ENCODE measurements at regions not wholly inside any gene's neighbourhood (a gene's known extent, or its start where the extent isn't known, plus 50 kb on each side); places are given as distances from the start of the nearest gene placed in this dataset.
"Not testable (repeated sequence)": the region's sequence is repeated elsewhere in the genome, so short reads cannot be mapped to it uniquely, and the experiment has no call there.

- DNase-seq = no peak
These were observed 233.9 kb upstream of the FOXP2 start for GRCh38 chr7:114180556-114181266.

GRCh38 chr7:114175125-114175524 lies 239.5 kb upstream of the FOXP2 start:
- DNase-seq = no peak

- DNase-seq = no peak
These were observed 241.3 kb upstream of the FOXP2 start for GRCh38 chr7:114173170-114173890.

- DNase-seq = not testable (repeated sequence)
These were observed 245.2 kb upstream of the FOXP2 start for GRCh38 chr7:114169389-114169788.

- no peak for DNase-seq
These were observed 242.1 kb upstream of the PPP1R3A start for GRCh38 chr7:114160925-114161324.

- no peak for DNase-seq
These were observed 240.0 kb upstream of the PPP1R3A start for GRCh38 chr7:114158854-114159253.

GRCh38 chr7:114158275-114158674 lies 239.5 kb upstream of the PPP1R3A start:
- DNase-seq = no peak

- no peak for DNase-seq
These were observed 237.4 kb upstream of the PPP1R3A start for GRCh38 chr7:114156178-114156577.

- DNase-seq = no peak
These were observed 236.6 kb upstream of the PPP1R3A start for GRCh38 chr7:114155116-114156110.

- no peak for DNase-seq
These were observed 234.9 kb upstream of the PPP1R3A start for GRCh38 chr7:114153700-114154099.

- no peak for DNase-seq
These were observed 233.6 kb upstream of the PPP1R3A start for GRCh38 chr7:114152314-114152938.

- DNase-seq = no peak
These were observed 233.0 kb upstream of the PPP1R3A start for GRCh38 chr7:114151777-114152176.

GRCh38 chr7:114150689-114151088 lies 231.9 kb upstream of the PPP1R3A start:
- no peak for DNase-seq

- DNase-seq = no peak
These were observed 230.0 kb upstream of the PPP1R3A start for GRCh38 chr7:114148779-114149178.

GRCh38 chr7:114141415-114141814 lies 222.6 kb upstream of the PPP1R3A start:
- no peak for DNase-seq

- no peak for DNase-seq
These were observed 221.8 kb upstream of the PPP1R3A start for GRCh38 chr7:114140561-114140960.

- not testable (repeated sequence) for DNase-seq
These were observed 220.9 kb upstream of the PPP1R3A start for GRCh38 chr7:114139690-114140089.

GRCh38 chr7:114138587-114138986 lies 219.8 kb upstream of the PPP1R3A start:
- DNase-seq = no peak

GRCh38 chr7:114133717-114134116 lies 214.9 kb upstream of the PPP1R3A start:
- DNase-seq = no peak

GRCh38 chr7:114130866-114131265 lies 212.1 kb upstream of the PPP1R3A start:
- no peak for DNase-seq

GRCh38 chr7:114128880-114129279 lies 210.1 kb upstream of the PPP1R3A start:
- no peak for DNase-seq

- DNase-seq = no peak
These were observed 207.3 kb upstream of the PPP1R3A start for GRCh38 chr7:114126095-114126494.
